T47D (cell line): ENCODE measurements at regions not wholly inside any gene's neighbourhood (a gene's known extent, or its start where the extent isn't known, plus 50 kb on each side); places are given as distances from the start of the nearest gene placed in this dataset.
A peak's percentile ranks its signal among the peaks of the same experiment; 100 is the strongest.
"Not testable (repeated sequence)": the region's sequence is repeated elsewhere in the genome, so short reads cannot be mapped to it uniquely, and the experiment has no call there.

ENCODE experiments used
- DNase-seq, 2 experiments: peaks; one replicate each; pipeline versions ENCODE4 v3.0.0 to v3.0.0-alpha.2; 2011 to 2012; ENCODE audit warnings: low read depth in 1 of 2, low spot score in 1 of 2
- JUND ChIP-seq: IDR thresholded peaks from 2 replicates; pipeline ENCODE4 v1.6.1; 2012; ENCODE audit warnings: low read depth
- in situ Hi-C: cut with HindIII; loops from 2 replicates; pipeline ENCODE4 v1.10.0; 2016; ENCODE audit warnings: low sequenced_read_pairs, low pct_unique_long_range_greater_than_20kb

GRCh38 chr13:66237411-66238062 lies 992.6 kb downstream of the PCDH9 start:
- in situ Hi-C loops = no loop called here
- no peak for TF ChIP-seq JUND
- DNase-seq = no peak

GRCh38 chr13:66234159-66234558 lies 996.0 kb downstream of the PCDH9 start:
- DNase-seq = no peak
- in situ Hi-C loops = no loop called here
- no peak for TF ChIP-seq JUND

- in situ Hi-C loops, DNase-seq: not testable (repeated sequence)
Measured at GRCh38 chr13:66231958-66232357, 998.2 kb downstream of the PCDH9 start.

- no peak for TF ChIP-seq JUND
- in situ Hi-C loops = no loop called here
- DNase-seq = peak in 1 of 2 experiments; percentile 6
Measured at GRCh38 chr13:66225072-66225471, 1005.1 kb downstream of the PCDH9 start.

GRCh38 chr13:66224663-66225062 lies 1005.5 kb downstream of the PCDH9 start:
- DNase-seq = peak in 1 of 2 experiments; percentile 16
- in situ Hi-C loops = no loop called here
- TF ChIP-seq JUND = no peak

GRCh38 chr13:66222926-66223325 lies 1007.2 kb downstream of the PCDH9 start:
- no peak for DNase-seq
- TF ChIP-seq JUND = no peak
- in situ Hi-C loops = no loop called here

GRCh38 chr13:66222127-66222526 lies 1008.0 kb downstream of the PCDH9 start:
- in situ Hi-C loops = no loop called here
- DNase-seq = no peak
- TF ChIP-seq JUND = no peak

- no peak for DNase-seq
- in situ Hi-C loops = no loop called here
Measured at GRCh38 chr13:66219506-66219905, 1010.6 kb downstream of the PCDH9 start.

GRCh38 chr13:66218583-66218982 lies 1011.6 kb downstream of the PCDH9 start:
- no peak for DNase-seq
- in situ Hi-C loops = no loop called here
- TF ChIP-seq JUND = no peak

More at GRCh38 chr13:66219506-66219905, 1010.6 kb downstream of the PCDH9 start:
- no peak for TF ChIP-seq JUND

GRCh38 chr13:66216728-66217127 lies 1013.4 kb downstream of the PCDH9 start:
- in situ Hi-C loops = no loop called here
- no peak for TF ChIP-seq JUND
- DNase-seq = no peak

GRCh38 chr13:66214467-66214866 lies 1015.7 kb downstream of the PCDH9 start:
- TF ChIP-seq JUND = no peak
- no peak for DNase-seq
- in situ Hi-C loops = no loop called here

- no peak for TF ChIP-seq JUND
- in situ Hi-C loops = no loop called here
- no peak for DNase-seq
Measured at GRCh38 chr13:66212511-66212910, 1017.6 kb downstream of the PCDH9 start.

GRCh38 chr13:66210677-66211076 lies 1019.5 kb downstream of the PCDH9 start:
- no peak for DNase-seq
- in situ Hi-C loops = no loop called here
- no peak for TF ChIP-seq JUND

GRCh38 chr13:66208589-66208988 lies 1021.5 kb downstream of the PCDH9 start:
- in situ Hi-C loops = no loop called here
- TF ChIP-seq JUND = no peak
- no peak for DNase-seq
